HepG2 (cell line): ENCODE measurements at regions not wholly inside any gene's neighbourhood (a gene's known extent, or its start where the extent isn't known, plus 50 kb on each side); places are given as distances from the start of the nearest gene placed in this dataset.

Experiments used
- ETV5 ChIP-seq: IDR thresholded peaks from 2 replicates; pipeline ENCODE4 v1.6.1; 2018; ENCODE audit warnings: missing biosample characterization, missing genetic modification reagents, inconsistent platforms, borderline replicate concordance
- KMT2A ChIP-seq: sonication (generic); formaldehyde crosslinking; IDR thresholded peaks from 2 replicates; pipeline ENCODE4 v1.4.0; 2020; ENCODE audit warnings: missing genetic modification reagents
- LCORL ChIP-seq, 2 experiments: fragments of 450-650 bp in 1 of 2; sonication (generic) in 1 of 2; formaldehyde crosslinking in 1 of 2; IDR thresholded peaks; 2 replicates each; pipeline versions ENCODE4 v1.5.0 to v1.6.1; 2017 to 2020; ENCODE audit warnings: antibody characterized with exemption in 1 of 2, missing genetic modification reagents in 1 of 2
- NKX3-1 ChIP-seq: sonication (generic); formaldehyde crosslinking; IDR thresholded peaks from 2 replicates; pipeline ENCODE4 v1.5.0; 2020; ENCODE audit warnings: missing genetic modification reagents
- STAT5B ChIP-seq: sonication (generic); formaldehyde crosslinking; IDR thresholded peaks from 2 replicates; pipeline ENCODE4 v1.4.0; 2020; ENCODE audit warnings: missing genetic modification reagents
- ZFYVE20 ChIP-seq: sonication (generic); formaldehyde crosslinking; IDR thresholded peaks from 2 replicates; pipeline ENCODE4 v1.8.0; 2023; ENCODE audit warnings: low read depth, mild to moderate bottlenecking, moderate library complexity, missing genetic modification reagents, borderline replicate concordance
- ZNF530 ChIP-seq: sonication (generic); formaldehyde crosslinking; IDR thresholded peaks from 2 replicates; pipeline ENCODE4 v1.5.0; 2020; ENCODE audit warnings: low read depth, mild to moderate bottlenecking, missing genetic modification reagents
- ZSCAN12 ChIP-seq: sonication (generic); formaldehyde crosslinking; IDR thresholded peaks from 2 replicates; pipeline ENCODE4 v1.9.0; 2021; ENCODE audit warnings: mild to moderate bottlenecking, missing genetic modification reagents
- TF ChIP-seq, protein P1 (sequence below): sonication (generic); formaldehyde crosslinking; IDR thresholded peaks from 2 replicates; pipeline ENCODE4 v1.4.0; 2020; ENCODE audit warnings: mild to moderate bottlenecking, missing genetic modification reagents
- TF ChIP-seq, protein P2 (sequence below): sonication (generic); formaldehyde crosslinking; IDR thresholded peaks from 2 replicates; pipeline ENCODE4 v1.4.0; 2020; ENCODE audit warnings: missing genetic modification reagents
- TF ChIP-seq, protein P3 (sequence below): sonication (generic); formaldehyde crosslinking; IDR thresholded peaks from 2 replicates; pipeline ENCODE4 v1.5.1; 2020; ENCODE audit warnings: missing genetic modification reagents, mild to moderate bottlenecking, borderline replicate concordance
- TF ChIP-seq, protein P4 (sequence below): sonication (generic); formaldehyde crosslinking; IDR thresholded peaks from 2 replicates; pipeline ENCODE4 v1.5.1; 2020; ENCODE audit warnings: missing genetic modification reagents, mild to moderate bottlenecking, borderline replicate concordance

DNA sequence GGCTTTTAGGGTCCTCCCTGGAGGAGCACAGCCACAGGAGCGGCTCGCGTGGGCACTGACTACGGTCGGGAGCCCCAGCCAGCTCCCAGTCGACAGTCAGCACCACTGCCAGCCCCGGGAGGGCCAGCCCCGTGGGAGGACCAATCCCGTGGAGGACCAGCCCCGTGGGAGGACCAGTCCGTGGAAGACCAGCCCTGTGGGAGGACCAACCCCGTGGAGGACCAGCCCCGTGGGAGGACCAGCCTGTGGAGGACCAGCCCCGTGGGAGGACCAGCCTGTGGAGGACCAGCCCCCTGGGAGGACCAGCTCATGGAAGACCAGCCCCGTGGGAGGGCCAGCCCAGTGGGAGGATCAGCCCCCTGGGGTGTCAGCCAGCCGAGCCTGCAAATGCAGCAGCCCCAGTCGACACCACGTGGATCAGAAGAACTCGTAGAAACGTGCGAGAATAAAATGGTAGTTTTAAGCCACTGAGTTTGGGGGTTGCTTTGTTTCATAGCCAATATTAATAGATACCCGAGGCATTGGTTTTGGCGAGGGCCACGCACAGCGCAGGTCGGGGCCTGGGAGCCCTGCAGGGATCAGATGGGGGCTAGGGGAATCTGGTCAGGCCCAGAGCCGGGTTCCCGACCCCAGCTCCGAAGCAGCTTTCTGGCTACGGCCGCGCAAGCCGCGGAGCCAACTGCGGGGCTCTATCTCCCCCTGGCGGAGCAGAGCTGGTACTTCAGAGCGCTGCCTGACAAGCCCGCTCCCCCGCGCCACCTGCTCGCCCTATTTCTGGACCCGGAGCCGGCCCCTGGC lies 73.0 kb downstream of the TEX51 start (continued):
- TF ChIP-seq ZNF530 (CRISPR knock-in tag) = 0 out of 2 replicates have a peak, but pooled peaks have one; percentile 17
- TF ChIP-seq, protein P1, sequence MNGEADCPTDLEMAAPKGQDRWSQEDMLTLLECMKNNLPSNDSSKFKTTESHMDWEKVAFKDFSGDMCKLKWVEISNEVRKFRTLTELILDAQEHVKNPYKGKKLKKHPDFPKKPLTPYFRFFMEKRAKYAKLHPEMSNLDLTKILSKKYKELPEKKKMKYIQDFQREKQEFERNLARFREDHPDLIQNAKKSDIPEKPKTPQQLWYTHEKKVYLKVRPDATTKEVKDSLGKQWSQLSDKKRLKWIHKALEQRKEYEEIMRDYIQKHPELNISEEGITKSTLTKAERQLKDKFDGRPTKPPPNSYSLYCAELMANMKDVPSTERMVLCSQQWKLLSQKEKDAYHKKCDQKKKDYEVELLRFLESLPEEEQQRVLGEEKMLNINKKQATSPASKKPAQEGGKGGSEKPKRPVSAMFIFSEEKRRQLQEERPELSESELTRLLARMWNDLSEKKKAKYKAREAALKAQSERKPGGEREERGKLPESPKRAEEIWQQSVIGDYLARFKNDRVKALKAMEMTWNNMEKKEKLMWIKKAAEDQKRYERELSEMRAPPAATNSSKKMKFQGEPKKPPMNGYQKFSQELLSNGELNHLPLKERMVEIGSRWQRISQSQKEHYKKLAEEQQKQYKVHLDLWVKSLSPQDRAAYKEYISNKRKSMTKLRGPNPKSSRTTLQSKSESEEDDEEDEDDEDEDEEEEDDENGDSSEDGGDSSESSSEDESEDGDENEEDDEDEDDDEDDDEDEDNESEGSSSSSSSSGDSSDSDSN (CRISPR knock-in tag) = peak; percentile 84
- TF ChIP-seq ZFYVE20 (CRISPR knock-in tag) = no peak
- TF ChIP-seq NKX3-1 (CRISPR knock-in tag) = peak; percentile 63; the same call in 1 of the 2 replicates
- TF ChIP-seq ETV5 (CRISPR knock-in tag) = no peak
- TF ChIP-seq KMT2A (CRISPR knock-in tag) = 0 out of 2 replicates have a peak, but pooled peaks have one; percentile 24
- no peak for TF ChIP-seq STAT5B
- 0 out of 2 replicates have a peak, but pooled peaks have one; percentile 69 for TF ChIP-seq ZSCAN12 (CRISPR knock-in tag)
- TF ChIP-seq, protein P2, sequence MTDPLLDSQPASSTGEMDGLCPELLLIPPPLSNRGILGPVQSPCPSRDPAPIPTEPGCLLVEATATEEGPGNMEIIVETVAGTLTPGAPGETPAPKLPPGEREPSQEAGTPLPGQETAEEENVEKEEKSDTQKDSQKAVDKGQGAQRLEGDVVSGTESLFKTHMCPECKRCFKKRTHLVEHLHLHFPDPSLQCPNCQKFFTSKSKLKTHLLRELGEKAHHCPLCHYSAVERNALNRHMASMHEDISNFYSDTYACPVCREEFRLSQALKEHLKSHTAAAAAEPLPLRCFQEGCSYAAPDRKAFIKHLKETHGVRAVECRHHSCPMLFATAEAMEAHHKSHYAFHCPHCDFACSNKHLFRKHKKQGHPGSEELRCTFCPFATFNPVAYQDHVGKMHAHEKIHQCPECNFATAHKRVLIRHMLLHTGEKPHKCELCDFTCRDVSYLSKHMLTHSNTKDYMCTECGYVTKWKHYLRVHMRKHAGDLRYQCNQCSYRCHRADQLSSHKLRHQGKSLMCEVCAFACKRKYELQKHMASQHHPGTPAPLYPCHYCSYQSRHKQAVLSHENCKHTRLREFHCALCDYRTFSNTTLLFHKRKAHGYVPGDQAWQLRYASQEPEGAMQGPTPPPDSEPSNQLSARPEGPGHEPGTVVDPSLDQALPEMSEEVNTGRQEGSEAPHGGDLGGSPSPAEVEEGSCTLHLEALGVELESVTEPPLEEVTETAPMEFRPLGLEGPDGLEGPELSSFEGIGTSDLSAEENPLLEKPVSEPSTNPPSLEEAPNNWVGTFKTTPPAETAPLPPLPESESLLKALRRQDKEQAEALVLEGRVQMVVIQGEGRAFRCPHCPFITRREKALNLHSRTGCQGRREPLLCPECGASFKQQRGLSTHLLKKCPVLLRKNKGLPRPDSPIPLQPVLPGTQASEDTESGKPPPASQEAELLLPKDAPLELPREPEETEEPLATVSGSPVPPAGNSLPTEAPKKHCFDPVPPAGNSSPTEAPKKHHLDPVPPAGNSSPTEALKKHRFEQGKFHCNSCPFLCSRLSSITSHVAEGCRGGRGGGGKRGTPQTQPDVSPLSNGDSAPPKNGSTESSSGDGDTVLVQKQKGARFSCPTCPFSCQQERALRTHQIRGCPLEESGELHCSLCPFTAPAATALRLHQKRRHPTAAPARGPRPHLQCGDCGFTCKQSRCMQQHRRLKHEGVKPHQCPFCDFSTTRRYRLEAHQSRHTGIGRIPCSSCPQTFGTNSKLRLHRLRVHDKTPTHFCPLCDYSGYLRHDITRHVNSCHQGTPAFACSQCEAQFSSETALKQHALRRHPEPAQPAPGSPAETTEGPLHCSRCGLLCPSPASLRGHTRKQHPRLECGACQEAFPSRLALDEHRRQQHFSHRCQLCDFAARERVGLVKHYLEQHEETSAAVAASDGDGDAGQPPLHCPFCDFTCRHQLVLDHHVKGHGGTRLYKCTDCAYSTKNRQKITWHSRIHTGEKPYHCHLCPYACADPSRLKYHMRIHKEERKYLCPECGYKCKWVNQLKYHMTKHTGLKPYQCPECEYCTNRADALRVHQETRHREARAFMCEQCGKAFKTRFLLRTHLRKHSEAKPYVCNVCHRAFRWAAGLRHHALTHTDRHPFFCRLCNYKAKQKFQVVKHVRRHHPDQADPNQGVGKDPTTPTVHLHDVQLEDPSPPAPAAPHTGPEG (CRISPR knock-in tag) = 0 out of 2 replicates have a peak, but pooled peaks have one; percentile 42
- TF ChIP-seq, protein P3, sequence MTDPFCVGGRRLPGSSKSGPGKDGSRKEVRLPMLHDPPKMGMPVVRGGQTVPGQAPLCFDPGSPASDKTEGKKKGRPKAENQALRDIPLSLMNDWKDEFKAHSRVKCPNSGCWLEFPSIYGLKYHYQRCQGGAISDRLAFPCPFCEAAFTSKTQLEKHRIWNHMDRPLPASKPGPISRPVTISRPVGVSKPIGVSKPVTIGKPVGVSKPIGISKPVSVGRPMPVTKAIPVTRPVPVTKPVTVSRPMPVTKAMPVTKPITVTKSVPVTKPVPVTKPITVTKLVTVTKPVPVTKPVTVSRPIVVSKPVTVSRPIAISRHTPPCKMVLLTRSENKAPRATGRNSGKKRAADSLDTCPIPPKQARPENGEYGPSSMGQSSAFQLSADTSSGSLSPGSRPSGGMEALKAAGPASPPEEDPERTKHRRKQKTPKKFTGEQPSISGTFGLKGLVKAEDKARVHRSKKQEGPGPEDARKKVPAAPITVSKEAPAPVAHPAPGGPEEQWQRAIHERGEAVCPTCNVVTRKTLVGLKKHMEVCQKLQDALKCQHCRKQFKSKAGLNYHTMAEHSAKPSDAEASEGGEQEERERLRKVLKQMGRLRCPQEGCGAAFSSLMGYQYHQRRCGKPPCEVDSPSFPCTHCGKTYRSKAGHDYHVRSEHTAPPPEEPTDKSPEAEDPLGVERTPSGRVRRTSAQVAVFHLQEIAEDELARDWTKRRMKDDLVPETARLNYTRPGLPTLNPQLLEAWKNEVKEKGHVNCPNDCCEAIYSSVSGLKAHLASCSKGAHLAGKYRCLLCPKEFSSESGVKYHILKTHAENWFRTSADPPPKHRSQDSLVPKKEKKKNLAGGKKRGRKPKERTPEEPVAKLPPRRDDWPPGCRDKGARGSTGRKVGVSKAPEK (CRISPR knock-in tag) = no peak
- TF ChIP-seq LCORL (IDR thresholded peaks at IDR 0.05) = no peak
- peak; percentile 84 for TF ChIP-seq LCORL (CRISPR knock-in tag; IDR thresholded peaks at IDR 0.05)
- TF ChIP-seq, protein P4, sequence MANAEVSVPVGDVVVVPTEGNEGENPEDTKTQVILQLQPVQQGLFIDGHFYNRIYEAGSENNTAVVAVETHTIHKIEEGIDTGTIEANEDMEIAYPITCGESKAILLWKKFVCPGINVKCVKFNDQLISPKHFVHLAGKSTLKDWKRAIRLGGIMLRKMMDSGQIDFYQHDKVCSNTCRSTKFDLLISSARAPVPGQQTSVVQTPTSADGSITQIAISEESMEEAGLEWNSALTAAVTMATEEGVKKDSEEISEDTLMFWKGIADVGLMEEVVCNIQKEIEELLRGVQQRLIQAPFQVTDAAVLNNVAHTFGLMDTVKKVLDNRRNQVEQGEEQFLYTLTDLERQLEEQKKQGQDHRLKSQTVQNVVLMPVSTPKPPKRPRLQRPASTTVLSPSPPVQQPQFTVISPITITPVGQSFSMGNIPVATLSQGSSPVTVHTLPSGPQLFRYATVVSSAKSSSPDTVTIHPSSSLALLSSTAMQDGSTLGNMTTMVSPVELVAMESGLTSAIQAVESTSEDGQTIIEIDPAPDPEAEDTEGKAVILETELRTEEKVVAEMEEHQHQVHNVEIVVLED (CRISPR knock-in tag) = peak; percentile 50; the same call in 1 of the 2 replicates
